Esophagus squamous epithelium (tissue), 5 donors: ENCODE measurements at regions not wholly inside any gene's neighbourhood (a gene's known extent, or its start where the extent isn't known, plus 50 kb on each side); places are given as distances from the start of the nearest gene placed in this dataset.

Source experiments
- DNase-seq: peaks from one replicate; lab custom pipeline; 2025; lab: John Stamatoyannopoulos, UW
- H3K27ac ChIP-seq, 4 donors: fragments of 200-600 bp; sonication (generic); one replicate each; pipeline ENCODE4 v1.5.1; 2016 to 2019; ENCODE audit warnings: mild to moderate bottlenecking in 1 of 4
- H3K27me3 ChIP-seq, 4 donors: fragments of 200-600 bp; sonication (generic); 1 replicate in 3 of 4; 2 replicates in 1 of 4; pipeline versions ENCODE4 v1.5.1 to v1.6.0; 2017 to 2021; ENCODE audit warnings: antibody characterized with exemption in 1 of 4
- H3K36me3 ChIP-seq, 3 donors: fragments of 200-600 bp; sonication (generic); one replicate each; pipeline ENCODE4 v1.5.1; 2016 to 2019
- H3K4me1 ChIP-seq, 3 donors: fragments of 200-600 bp; sonication (generic); one replicate each; pipeline ENCODE4 v1.5.1; 2017 to 2019
- H3K4me3 ChIP-seq, 4 donors: fragments of 200-600 bp; sonication (generic); 1 replicate in 3 of 4; 2 replicates in 1 of 4; pipeline ENCODE4 v1.5.1; 2016 to 2019; ENCODE audit warnings: mild to moderate bottlenecking in 2 of 4, moderate library complexity in 1 of 4
- H3K9me3 ChIP-seq, 3 donors: fragments of 200-600 bp; sonication (generic); one replicate each; pipeline ENCODE4 v1.5.1; 2016 to 2019
- POLR2A ChIP-seq, 4 donors: fragments of 450-650 bp; IDR thresholded peaks; one replicate each; pipeline ENCODE4 v1.6.1; 2017; ENCODE audit warnings: antibody characterized with exemption in 4 of 4, mild to moderate bottlenecking in 4 of 4, moderate library complexity in 3 of 4
- WGBS, 2 donors: methylation state at CpG; one replicate each; pipeline ENCODE4 v1.1.5; 2018; 5-methylcytosine and 5-hydroxymethylcytosine counted together
- intact Hi-C: fragments of 100-400 bp; cut with DNase I; formaldehyde crosslinking; loops from one replicate; pipeline ENCODE4 v1.15.0; 2022
- TF ChIP-seq, protein P1 (sequence below), 6 experiments: fragments of 450-650 bp in 4 of 6; fragments of 200-600 bp in 2 of 6; sonication (generic) in 2 of 6; IDR thresholded peaks; one replicate each; pipeline ENCODE4 v1.5.1; 2016 to 2019; ENCODE audit warnings: antibody characterized with exemption in 6 of 6, mild to moderate bottlenecking in 4 of 6, moderate library complexity in 4 of 6
- donor health status: DM: yes; HTN: yes; CAD: no.

DNA sequence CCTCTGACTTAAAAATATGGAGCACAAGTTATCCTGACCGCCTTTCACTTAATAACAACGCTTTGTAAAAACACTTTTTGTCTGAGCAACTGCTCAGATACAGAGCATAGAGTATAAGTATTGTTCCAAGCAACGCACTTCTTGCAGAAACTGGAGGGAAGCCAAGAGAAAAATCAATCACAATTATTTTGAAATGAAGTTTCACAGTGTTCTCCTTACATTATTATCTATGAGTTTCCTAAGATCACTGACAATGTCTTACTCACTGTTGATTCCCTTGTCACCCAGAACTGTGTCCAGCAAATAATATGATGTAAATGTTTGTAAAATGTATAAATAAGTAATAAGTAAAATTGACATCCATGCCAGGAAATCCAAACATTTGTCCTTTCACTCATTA, 184.6 kb upstream of the GPR149 start:
- H3K9me3 ChIP-seq: peaks cover 0 to 5% (median 0%) of the 10 kb centered on the region in 3 donors
- TF ChIP-seq, protein P1, sequence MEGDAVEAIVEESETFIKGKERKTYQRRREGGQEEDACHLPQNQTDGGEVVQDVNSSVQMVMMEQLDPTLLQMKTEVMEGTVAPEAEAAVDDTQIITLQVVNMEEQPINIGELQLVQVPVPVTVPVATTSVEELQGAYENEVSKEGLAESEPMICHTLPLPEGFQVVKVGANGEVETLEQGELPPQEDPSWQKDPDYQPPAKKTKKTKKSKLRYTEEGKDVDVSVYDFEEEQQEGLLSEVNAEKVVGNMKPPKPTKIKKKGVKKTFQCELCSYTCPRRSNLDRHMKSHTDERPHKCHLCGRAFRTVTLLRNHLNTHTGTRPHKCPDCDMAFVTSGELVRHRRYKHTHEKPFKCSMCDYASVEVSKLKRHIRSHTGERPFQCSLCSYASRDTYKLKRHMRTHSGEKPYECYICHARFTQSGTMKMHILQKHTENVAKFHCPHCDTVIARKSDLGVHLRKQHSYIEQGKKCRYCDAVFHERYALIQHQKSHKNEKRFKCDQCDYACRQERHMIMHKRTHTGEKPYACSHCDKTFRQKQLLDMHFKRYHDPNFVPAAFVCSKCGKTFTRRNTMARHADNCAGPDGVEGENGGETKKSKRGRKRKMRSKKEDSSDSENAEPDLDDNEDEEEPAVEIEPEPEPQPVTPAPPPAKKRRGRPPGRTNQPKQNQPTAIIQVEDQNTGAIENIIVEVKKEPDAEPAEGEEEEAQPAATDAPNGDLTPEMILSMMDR (IDR thresholded peaks at IDR 0.05): no peak
- TF ChIP-seq POLR2A (IDR thresholded peaks at IDR 0.05): no peak
- no peak for DNase-seq
- H3K4me3 ChIP-seq: no peak overlapping the region
- no peak overlapping the region for H3K27ac ChIP-seq
- no peaks in the 10 kb centered on the region for H3K27me3 ChIP-seq
- 45% methylated on average over 3 of the region's 3 CpGs for WGBS, 2 donors
- no peaks in the 10 kb centered on the region for H3K36me3 ChIP-seq
- no peaks in the 10 kb centered on the region for H3K4me1 ChIP-seq
- intact Hi-C loops: no loop called here

GRCh38 chr3:154614078-154614477, 184.1 kb upstream of the GPR149 start:
- Histone ChIP-seq H3K4me1 (no peaks in the 10 kb centered on the region), H3K27ac (no peak overlapping the region), H3K9me3 (no peaks in the 10 kb centered on the region), H3K4me3 (no peak overlapping the region), H3K27me3 (no peaks in the 10 kb centered on the region), H3K36me3 (no peaks in the 10 kb centered on the region)
- no peak for TF ChIP-seq POLR2A (IDR thresholded peaks at IDR 0.05)
- TF ChIP-seq, protein P1 (IDR thresholded peaks at IDR 0.05): no peak
- no peak for DNase-seq
- intact Hi-C loops: no loop called here
- WGBS, 2 donors: 82 to 88% methylated on average over 1 of the region's 1 CpG

GRCh38 chr3:154602241-154602640, 172.3 kb upstream of the GPR149 start:
- Histone ChIP-seq H3K4me1 (no peaks in the 10 kb centered on the region), H3K36me3 (no peaks in the 10 kb centered on the region), H3K27me3 (no peaks in the 10 kb centered on the region), H3K4me3 (no peak overlapping the region), H3K9me3 (peaks cover 0 to 6% (median 0%) of the 10 kb centered on the region in 3 donors), H3K27ac (no peak overlapping the region)
- TF ChIP-seq, protein P1 (IDR thresholded peaks at IDR 0.05): no peak
- intact Hi-C loops: no loop called here
- no peak for DNase-seq

GRCh38 chr3:154598166-154598565, 168.2 kb upstream of the GPR149 start:
- no peak for DNase-seq
- H3K27ac ChIP-seq: no peak overlapping the region
- peaks cover 0 to 6% (median 0%) of the 10 kb centered on the region in 3 donors for H3K9me3 ChIP-seq
- H3K4me1 ChIP-seq: no peaks in the 10 kb centered on the region
- intact Hi-C loops: no loop called here
- WGBS, 2 donors: 62 to 66% methylated on average over 3 of the region's 3 CpGs
- no peak overlapping the region for H3K4me3 ChIP-seq
- TF ChIP-seq, protein P1 (IDR thresholded peaks at IDR 0.05): no peak
- no peak for TF ChIP-seq POLR2A (IDR thresholded peaks at IDR 0.05)
- no peaks in the 10 kb centered on the region for H3K27me3 ChIP-seq
- H3K36me3 ChIP-seq: no peaks in the 10 kb centered on the region

GRCh38 chr3:154590675-154591384, 160.8 kb upstream of the GPR149 start:
- Histone ChIP-seq H3K4me3 (no peak overlapping the region), H3K4me1 (no peaks in the 10 kb centered on the region), H3K36me3 (no peaks in the 10 kb centered on the region), H3K27ac (no peak overlapping the region), H3K27me3 (no peaks in the 10 kb centered on the region), H3K9me3 (no peaks in the 10 kb centered on the region)
- 63 to 67% methylated on average over 3 of the region's 3 CpGs for WGBS, 2 donors
- TF ChIP-seq, protein P1 (IDR thresholded peaks at IDR 0.05): no peak
- TF ChIP-seq POLR2A (IDR thresholded peaks at IDR 0.05): no peak
- no peak for DNase-seq
- intact Hi-C loops: no loop called here
